A549 (cell line): ENCODE measurements at regions not wholly inside any gene's neighbourhood (a gene's known extent, or its start where the extent isn't known, plus 50 kb on each side); places are given as distances from the start of the nearest gene placed in this dataset.

ENCODE experiments used
- ATAC-seq, 2 experiments: fragments of 200-7000 bp in 1 of 2; fragments of >200 bp in 1 of 2; cut with Nextera tagmentation in 1 of 2; cut with Tn5 transposase in 1 of 2; 3 replicates each; pipeline versions ENCODE4 v1.8.0 to v1.9.1; 2018 to 2020; ENCODE audit warnings: mild to moderate bottlenecking in 1 of 2, moderate library complexity in 1 of 2
- CTCF ChIA-PET: fragments of 300-600 bp; sonication (Branson Sonifier 250); formaldehyde crosslinking; extraction: SDS; loops from one replicate; lab custom pipeline; 2021; ENCODE audit warnings: antibody characterized with exemption, inconsistent platforms; lab: Yijun Ruan, JAX
- POLR2A ChIA-PET: fragments of 350-600 bp; formaldehyde crosslinking; extraction: SDS; loops from one replicate; lab custom pipeline; 2021; ENCODE audit warnings: antibody characterized with exemption, inconsistent platforms; lab: Yijun Ruan, JAX
- DNase-seq, 2 experiments: peaks; one replicate each; pipeline versions ENCODE4 v3.0.0 to v3.0.0-alpha.2; 2011 to 2016; ENCODE audit warnings: low read depth in 1 of 2, low spot score in 1 of 2
- FAIRE-seq: peaks from 2 replicates; lab custom pipeline; 2011; peaks lifted over from hg19 to GRCh38; lab: Jason Lieb, UNC
- H3K27ac ChIP-seq, 2 experiments: fragments of >200 bp; sonication (Bioruptor Twin); formaldehyde crosslinking; 3 replicates each; pipeline ENCODE4 v1.5.1; 2016 to 2017
- H3K4me1 ChIP-seq: fragments of >200 bp; sonication (Bioruptor Twin); formaldehyde crosslinking; 3 replicates; pipeline ENCODE4 v1.6.1; 2016
- H3K4me2 ChIP-seq: fragments of >200 bp; sonication (Bioruptor Twin); formaldehyde crosslinking; 3 replicates; pipeline ENCODE4 v1.6.1; 2016
- H3K4me3 ChIP-seq: fragments of >200 bp; sonication (Bioruptor Twin); formaldehyde crosslinking; 3 replicates; pipeline ENCODE4 v1.5.1; 2016
- H3K9me3 ChIP-seq: fragments of >200 bp; sonication (Bioruptor Twin); formaldehyde crosslinking; 3 replicates; pipeline ENCODE4 v1.6.1; 2016
- BHLHE40 ChIP-seq: IDR thresholded peaks from 2 replicates; pipeline ENCODE4 v1.6.1; 2012; ENCODE audit warnings: low read depth, low read length, inconsistent platforms
- CEBPB ChIP-seq, 2 experiments: fragments of >200 bp in 1 of 2; sonication (Bioruptor Twin) in 1 of 2; formaldehyde crosslinking in 1 of 2; IDR thresholded peaks; 2 replicates each; pipeline ENCODE4 v1.6.1; 2012 to 2016
- EP300 ChIP-seq, 2 experiments: fragments of >200 bp; sonication (Bioruptor Twin); formaldehyde crosslinking; IDR thresholded peaks; 2 replicates in 1 of 2; 3 replicates in 1 of 2; pipeline ENCODE4 v1.6.1; 2016 to 2017
- FOSB ChIP-seq: fragments of 250-450 bp; sonication (Bioruptor Pico); IDR thresholded peaks from 2 replicates; pipeline ENCODE4 v1.5.0; 2020; ENCODE audit warnings: mild to moderate bottlenecking, moderate library complexity
- FOXS1 ChIP-seq: fragments of 250-450 bp; sonication (Bioruptor Pico); IDR thresholded peaks from 2 replicates; pipeline ENCODE4 v1.5.0; 2020; ENCODE audit warnings: mild to moderate bottlenecking, moderate library complexity
- GATA3 ChIP-seq: IDR thresholded peaks from 2 replicates; pipeline ENCODE4 v1.6.1; 2012; ENCODE audit warnings: borderline replicate concordance
- HOXA7 ChIP-seq: fragments of 250-450 bp; sonication (Bioruptor Pico); IDR thresholded peaks from 2 replicates; pipeline ENCODE4 v1.5.0; 2020; ENCODE audit warnings: mild to moderate bottlenecking, moderate library complexity
- HOXB5 ChIP-seq: fragments of 250-450 bp; sonication (Bioruptor Pico); IDR thresholded peaks from 2 replicates; pipeline ENCODE4 v1.5.0; 2020; ENCODE audit warnings: mild to moderate bottlenecking, moderate library complexity
- MAFK ChIP-seq: fragments of 450-650 bp; IDR thresholded peaks from 2 replicates; pipeline ENCODE4 v1.6.1; 2014; ENCODE audit not compliant: partially characterized antibody
- MYC ChIP-seq: IDR thresholded peaks from 2 replicates; pipeline ENCODE4 v1.6.1; 2012; ENCODE audit warnings: mild to moderate bottlenecking, inconsistent platforms, low read length, improper control_type of control experiment, borderline replicate concordance
- NFE2L2 ChIP-seq: fragments of 150-350 bp; conservative IDR thresholded peaks from 2 replicates; pipeline ENCODE4 v1.6.1; 2014; ENCODE audit warnings: low read length
- RCOR1 ChIP-seq: fragments of 150-350 bp; IDR thresholded peaks from 2 replicates; pipeline ENCODE4 v1.6.1; 2014; ENCODE audit warnings: antibody characterized with exemption, low read length, low read depth
- SREBF2 ChIP-seq: fragments of 450-650 bp; IDR thresholded peaks from 2 replicates; pipeline ENCODE4 v1.6.1; 2014; ENCODE audit warnings: mild to moderate bottlenecking, moderate library complexity
- ZFP36 ChIP-seq: fragments of 450-650 bp; IDR thresholded peaks from 2 replicates; pipeline ENCODE4 v1.6.1; 2014; ENCODE audit warnings: borderline replicate concordance; ENCODE audit not compliant: partially characterized antibody
- WGBS: methylation state at CpG from one replicate; pipeline ENCODE4 v1.1.6; 2017; ENCODE audit errors: missing lambda C conversion rate; 5-methylcytosine and 5-hydroxymethylcytosine counted together
- TF ChIP-seq, protein P1 (sequence below): IDR thresholded peaks from 2 replicates; pipeline ENCODE4 v1.6.1; 2012
- TF ChIP-seq, protein P2 (sequence below): fragments of 450-650 bp; IDR thresholded peaks from 2 replicates; pipeline ENCODE4 v1.6.1; 2014; ENCODE audit warnings: antibody characterized with exemption
- TF ChIP-seq, protein P3 (sequence below): IDR thresholded peaks from 2 replicates; pipeline ENCODE4 v1.6.1; 2012; ENCODE audit warnings: low read depth, borderline replicate concordance

DNA sequence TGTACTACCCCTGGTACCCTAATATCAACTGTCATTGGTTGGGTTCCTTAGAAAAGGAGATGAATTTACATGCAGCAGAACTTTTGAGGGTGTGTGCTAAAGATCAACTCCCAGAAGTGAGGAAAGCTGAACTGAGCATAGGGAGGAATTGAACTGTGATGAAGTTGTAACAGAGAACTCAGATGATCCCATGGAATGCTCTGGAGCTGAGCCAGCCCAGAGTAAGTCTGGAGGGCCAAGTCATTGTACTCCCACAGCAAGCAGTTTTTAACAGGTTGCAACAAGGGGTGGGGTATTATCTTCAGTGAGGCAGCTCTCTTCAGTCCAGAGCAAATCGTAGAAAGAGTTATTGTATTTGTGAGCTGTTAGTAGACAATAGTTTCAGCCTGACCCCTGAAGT is 572.3 kb downstream of the PYDC2 start:
- TF ChIP-seq HOXB5 (CRISPR knock-in tag) (no peak), SREBF2 (no peak), RCOR1 (no peak), NFE2L2 (no peak), FOXS1 (CRISPR knock-in tag) (no peak), FOSB (CRISPR knock-in tag) (no peak), HOXA7 (CRISPR knock-in tag) (no peak), ZFP36 (no peak), EP300 (IDR thresholded peaks at IDR 0.05) (no peak), MAFK (no peak)
- TF ChIP-seq, protein P1, sequence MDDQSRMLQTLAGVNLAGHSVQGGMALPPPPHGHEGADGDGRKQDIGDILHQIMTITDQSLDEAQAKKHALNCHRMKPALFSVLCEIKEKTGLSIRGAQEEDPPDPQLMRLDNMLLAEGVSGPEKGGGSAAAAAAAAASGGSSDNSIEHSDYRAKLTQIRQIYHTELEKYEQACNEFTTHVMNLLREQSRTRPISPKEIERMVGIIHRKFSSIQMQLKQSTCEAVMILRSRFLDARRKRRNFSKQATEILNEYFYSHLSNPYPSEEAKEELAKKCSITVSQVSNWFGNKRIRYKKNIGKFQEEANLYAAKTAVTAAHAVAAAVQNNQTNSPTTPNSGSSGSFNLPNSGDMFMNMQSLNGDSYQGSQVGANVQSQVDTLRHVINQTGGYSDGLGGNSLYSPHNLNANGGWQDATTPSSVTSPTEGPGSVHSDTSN: no peak
- TF ChIP-seq, protein P2, sequence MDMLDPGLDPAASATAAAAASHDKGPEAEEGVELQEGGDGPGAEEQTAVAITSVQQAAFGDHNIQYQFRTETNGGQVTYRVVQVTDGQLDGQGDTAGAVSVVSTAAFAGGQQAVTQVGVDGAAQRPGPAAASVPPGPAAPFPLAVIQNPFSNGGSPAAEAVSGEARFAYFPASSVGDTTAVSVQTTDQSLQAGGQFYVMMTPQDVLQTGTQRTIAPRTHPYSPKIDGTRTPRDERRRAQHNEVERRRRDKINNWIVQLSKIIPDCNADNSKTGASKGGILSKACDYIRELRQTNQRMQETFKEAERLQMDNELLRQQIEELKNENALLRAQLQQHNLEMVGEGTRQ: no peak
- TF ChIP-seq, all 56 proteins: peak for 0
- no peak overlapping the region for H3K4me3 ChIP-seq
- no peaks in the 10 kb centered on the region for H3K4me1 ChIP-seq
- H3K9me3 ChIP-seq: no peaks in the 10 kb centered on the region
- POLR2A ChIA-PET: no interaction called here
- FAIRE-seq (no peak), ATAC-seq (no peak), DNase-seq (no peak)
- H3K4me2 ChIP-seq: no peak overlapping the region
- H3K27ac ChIP-seq: no peak overlapping the region
- CTCF ChIA-PET: no interaction called here
- WGBS: 33% methylated on average over 1 of the region's 1 CpG

DNA sequence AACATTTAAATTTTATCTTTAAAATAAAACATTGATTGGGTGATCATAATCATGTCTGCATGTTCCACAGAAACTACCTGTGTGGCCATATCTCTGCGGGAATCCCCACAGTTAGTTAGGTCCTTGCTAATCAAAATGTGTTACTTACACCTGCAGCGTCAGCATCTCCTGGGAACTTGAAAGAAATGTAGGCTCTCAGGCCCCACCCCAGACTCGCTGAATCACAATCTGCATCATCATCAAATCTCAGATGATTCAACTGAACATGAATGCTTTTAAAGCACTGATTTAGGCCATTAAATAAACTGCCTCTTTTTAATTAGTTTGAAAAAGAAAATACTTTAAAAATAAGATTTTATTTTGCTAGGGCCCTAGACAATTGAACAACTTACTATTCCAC is 577.8 kb downstream of the PYDC2 start:
- peak in 1 of 2 experiments; percentile 5 for DNase-seq
- no peak for ATAC-seq
- H3K27ac ChIP-seq: no peak overlapping the region
- no peaks in the 10 kb centered on the region for H3K9me3 ChIP-seq
- peak; percentile 74 for TF ChIP-seq MAFK
- no peak for TF ChIP-seq MYC
- no peak for FAIRE-seq
- H3K4me2 ChIP-seq: no peak overlapping the region
- 22% methylated on average over 3 of the region's 3 CpGs for WGBS
- H3K4me1 ChIP-seq: no peaks in the 10 kb centered on the region
- ChIA-PET POLR2A (no interaction called here), CTCF (no interaction called here)
- H3K4me3 ChIP-seq: no peak overlapping the region

DNA sequence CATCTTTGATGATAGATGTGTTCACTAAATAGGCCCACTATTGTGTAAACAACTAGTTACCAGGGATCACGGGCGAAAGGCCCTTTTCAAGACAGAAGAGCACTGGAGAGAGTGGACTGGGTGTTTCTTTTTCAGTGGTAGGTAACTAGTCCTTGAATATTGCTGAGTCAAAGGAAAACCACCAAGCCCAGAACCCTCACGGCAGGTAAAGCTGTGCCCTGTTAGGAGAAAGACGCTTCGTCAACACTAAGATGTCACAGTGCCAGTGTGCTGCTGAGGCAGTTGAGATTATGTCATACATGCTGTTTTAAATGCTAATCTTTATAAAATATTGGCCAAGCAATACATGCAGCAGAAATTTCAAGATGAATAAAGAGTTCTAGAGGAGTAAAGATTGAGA is 578.6 kb downstream of the PYDC2 start:
- H3K4me1 ChIP-seq: no peaks in the 10 kb centered on the region
- FAIRE-seq: no peak
- TF ChIP-seq GATA3: no peak
- peak; percentile 15 for TF ChIP-seq MAFK
- TF ChIP-seq SREBF2: no peak
- TF ChIP-seq BHLHE40: no peak
- TF ChIP-seq, protein P1: no peak
- no peaks in the 10 kb centered on the region for H3K9me3 ChIP-seq
- H3K4me2 ChIP-seq: no peak overlapping the region
- no peak for ATAC-seq
- no peak for DNase-seq
- CTCF ChIA-PET: no interaction called here
- POLR2A ChIA-PET: no interaction called here
- WGBS: 18% methylated on average over 5 of the region's 5 CpGs
- H3K27ac ChIP-seq: no peak overlapping the region
- H3K4me3 ChIP-seq: no peak overlapping the region

DNA sequence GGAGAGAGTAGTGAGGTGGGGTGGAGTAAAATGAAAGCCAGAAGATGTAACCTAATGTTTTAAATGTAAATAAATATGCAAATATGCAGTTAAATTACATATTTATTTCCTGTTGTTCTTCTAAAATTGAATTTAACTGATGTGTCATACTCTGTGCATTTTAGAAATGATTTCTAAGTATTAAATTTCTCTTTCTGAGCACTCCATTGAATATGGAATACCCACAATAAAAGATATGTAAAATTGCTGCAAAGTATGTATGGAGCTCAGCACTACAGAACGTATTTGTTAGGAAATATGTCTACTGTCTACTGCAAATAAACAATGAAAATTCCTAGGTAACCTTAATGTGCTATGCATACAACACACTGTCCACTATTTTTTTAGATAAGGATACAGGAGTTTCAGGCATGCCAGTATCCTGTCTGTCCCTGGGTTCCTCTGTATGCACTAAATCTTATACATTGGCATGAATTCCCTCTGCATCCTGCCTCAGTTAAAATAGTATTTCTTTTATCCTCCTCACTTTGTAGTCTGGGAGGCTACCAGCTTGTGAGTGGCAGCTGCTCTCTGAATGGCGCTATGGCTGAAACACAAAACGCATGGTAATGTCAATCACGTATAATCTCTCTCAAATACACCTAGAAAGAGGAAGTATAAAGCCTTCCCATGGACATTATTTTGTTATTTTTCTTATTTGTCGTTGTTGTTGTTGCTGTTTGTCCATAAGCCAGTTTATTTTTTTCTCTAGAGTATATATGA is 579.5 kb downstream of the PYDC2 start:
- no peak for DNase-seq
- WGBS: 36% methylated on average over 5 of the region's 5 CpGs
- H3K4me2 ChIP-seq: no peak overlapping the region
- no peak for ATAC-seq
- no peaks in the 10 kb centered on the region for H3K9me3 ChIP-seq
- no peaks in the 10 kb centered on the region for H3K4me1 ChIP-seq
- no peak overlapping the region for H3K4me3 ChIP-seq
- POLR2A ChIA-PET: no interaction called here
- FAIRE-seq: no peak
- CTCF ChIA-PET: no interaction called here
- TF ChIP-seq CEBPB (IDR thresholded peaks at IDR 0.05): no peak
- TF ChIP-seq, protein P3, sequence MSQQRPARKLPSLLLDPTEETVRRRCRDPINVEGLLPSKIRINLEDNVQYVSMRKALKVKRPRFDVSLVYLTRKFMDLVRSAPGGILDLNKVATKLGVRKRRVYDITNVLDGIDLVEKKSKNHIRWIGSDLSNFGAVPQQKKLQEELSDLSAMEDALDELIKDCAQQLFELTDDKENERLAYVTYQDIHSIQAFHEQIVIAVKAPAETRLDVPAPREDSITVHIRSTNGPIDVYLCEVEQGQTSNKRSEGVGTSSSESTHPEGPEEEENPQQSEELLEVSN: no peak
- H3K27ac ChIP-seq: no peak overlapping the region
